ENCODE measurements at regions not wholly inside any gene's neighbourhood (a gene's known extent, or its start where the extent isn't known, plus 50 kb on each side); places are given as distances from the start of the nearest gene placed in this dataset.
"Not testable (repeated sequence)": the region's sequence is repeated elsewhere in the genome, so short reads cannot be mapped to it uniquely, and the experiment has no call there.

DNA sequence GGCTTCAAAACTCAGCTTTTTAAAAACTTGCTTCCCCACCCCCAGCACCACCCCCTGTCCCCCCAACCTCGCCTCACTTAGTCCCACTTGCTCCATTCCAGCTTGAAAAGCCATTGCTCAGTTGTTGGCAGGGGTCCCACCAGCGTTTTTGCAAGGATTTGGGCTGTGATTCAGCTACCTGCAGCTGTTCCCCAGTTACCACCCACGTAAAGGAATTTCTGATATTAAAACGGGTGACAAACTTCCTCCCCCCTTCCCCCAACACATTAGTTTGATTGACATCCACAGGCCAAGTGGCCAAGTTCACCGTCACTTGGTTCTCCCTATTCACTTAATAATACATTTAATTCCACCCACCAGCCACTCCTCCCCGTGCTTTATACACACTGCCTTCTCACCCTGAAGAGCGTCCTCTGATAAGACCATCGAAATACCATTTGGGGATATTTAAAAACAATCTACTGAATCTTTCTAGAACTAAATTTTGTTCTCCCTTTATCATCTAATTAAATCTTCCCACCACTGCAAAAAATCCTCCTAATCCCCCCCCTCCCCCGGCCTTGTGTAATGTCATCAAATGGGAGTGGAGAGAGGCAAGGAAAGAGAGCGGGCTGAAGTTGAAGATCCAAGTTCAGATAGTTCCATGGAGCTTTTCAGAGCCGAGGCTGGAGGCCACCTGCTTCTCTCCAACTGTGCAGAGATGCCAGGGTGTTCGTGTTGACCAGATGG is 55.1 kb downstream of the SOX9 start:
- peak; percentile 18 for DNase-seq

DNA sequence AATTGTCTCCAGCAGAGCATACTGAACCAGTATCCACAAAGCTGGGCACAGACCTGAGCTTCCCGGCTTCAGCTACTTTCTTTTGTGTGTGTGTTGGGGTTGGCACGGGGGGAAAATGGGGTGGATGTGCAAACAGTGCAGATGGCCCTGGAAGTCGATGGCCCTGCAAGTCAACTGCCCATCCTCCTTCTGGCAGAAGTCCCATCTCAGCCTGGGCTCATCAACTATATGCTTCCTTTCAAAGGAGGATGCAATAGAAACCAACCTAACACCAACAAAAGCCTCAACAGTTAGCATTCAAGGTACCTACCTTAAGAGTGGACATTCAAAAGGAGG is 55.7 kb downstream of the SOX9 start:
- DNase-seq: no peak

DNA sequence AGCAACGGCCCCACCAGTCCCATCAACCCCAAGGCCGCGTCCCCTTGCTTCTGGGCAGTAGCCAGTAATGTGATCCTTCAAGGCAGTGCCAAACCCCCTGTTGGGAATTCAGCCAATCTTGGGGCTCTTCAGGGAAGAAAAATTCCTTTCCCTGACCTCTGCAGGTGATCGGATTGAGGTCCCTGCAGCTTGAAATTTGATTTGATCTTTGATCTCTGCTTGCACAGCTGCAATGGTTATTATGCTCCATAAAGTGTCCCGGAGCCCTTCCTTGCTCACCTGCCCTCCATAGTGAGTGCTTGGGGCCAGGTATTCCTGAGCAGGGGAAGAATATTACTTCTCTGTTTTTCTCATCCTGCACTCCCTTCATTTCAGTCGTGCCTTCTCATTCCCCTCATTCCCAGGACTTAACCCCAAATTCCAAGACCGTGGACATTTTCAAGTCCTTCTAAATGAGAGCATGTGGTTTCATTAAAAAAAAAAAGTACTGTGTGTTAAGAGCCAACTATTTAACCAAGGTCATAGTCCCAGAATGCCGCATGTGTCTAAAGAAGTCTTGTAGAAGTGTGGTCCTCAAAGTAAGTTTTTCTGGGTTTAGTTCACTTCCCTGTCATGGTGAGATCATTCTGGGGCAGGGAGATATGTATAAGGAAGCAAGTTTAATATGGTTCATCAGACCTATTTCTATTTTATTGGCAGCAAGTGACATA is 56.3 kb downstream of the SOX9 start:
- DNase-seq: no peak

DNA sequence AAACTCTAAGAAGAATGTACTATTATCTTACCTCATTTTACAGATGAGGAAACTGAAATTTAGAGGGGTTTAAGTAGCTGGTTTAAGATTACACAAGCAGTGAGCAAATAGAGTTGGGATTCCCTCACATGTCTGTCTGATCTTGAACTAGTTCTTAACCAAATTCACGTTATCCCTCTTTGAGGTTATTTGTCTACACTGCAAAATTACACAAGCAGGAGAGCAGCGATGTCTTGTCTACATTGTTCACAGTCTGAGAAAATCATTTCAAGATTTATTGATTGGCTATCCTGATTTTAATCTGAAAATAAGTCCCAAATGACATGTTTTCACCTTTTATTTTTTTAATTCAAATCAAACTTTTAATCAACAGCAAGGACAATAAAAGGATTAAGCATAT is 56.9 kb downstream of the SOX9 start:
- no peak for DNase-seq

DNA sequence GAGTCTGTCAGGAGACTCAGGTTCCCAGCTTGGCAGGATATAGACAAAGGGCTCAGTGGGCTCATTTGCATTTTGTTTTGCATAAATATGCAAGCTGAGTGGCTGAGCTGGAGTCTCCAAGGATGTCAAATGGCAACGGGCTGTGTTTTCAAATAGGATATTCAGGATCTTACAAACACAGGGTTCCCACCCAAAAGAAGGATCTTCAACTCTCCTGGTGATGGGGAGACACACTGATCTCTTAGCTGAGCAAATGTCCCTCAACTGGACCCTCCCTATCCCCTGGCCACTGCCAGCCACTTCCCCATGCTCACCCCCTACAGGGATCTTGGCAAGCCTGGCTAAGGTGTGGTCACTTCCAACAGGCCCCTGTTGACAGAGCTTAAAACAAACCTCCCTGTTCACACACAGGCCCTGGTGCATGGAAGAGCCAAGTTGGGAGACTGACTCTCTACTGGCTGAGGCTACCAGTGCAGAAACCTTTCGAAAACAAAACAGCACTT is 61.6 kb downstream of the SOX9 start:
- no peak for DNase-seq

DNA sequence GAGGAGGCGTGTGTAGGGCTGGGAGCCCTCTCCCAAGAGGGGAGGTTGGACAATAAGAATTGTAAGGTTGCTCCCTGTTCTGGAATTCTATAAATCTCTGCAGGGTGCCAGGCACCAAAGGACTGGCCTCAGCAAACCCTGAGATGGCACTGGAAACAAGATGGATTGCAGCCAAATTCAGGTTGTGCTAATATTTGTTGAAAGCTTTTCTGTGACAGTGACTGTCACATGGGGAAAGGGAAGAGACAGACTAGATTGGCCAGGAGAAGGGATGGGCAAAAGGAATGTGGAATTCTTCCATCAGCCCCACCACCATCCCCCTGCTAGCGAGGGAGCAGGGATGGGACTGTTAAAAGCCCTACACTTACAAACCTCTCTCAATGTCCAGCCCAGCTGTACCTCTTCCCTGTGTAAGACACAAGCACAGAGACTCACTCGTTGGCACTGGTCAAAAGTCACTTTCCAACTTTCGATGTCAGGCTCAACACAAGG is 62.4 kb downstream of the SOX9 start:
- no peak for DNase-seq

DNA sequence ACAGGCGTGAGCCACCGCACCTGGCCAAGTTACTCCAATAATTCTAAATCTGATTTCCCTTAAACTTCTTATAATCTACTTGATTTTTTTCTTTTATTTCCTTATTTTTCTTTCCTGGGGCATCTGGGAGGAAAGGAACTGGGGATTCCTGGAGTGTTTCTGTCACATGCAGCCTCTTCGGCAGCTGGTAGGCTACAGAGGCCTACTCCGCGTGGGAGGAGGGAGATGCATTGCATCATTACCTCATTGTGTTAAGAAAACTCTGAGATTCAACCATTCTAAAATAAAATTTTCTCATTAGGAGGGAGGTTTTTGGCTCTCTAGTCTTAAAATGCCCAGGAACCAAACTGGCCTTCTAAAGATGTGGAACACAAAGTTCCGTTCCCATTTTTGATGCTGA is 64.0 kb downstream of the SOX9 start:
- DNase-seq: no peak

DNA sequence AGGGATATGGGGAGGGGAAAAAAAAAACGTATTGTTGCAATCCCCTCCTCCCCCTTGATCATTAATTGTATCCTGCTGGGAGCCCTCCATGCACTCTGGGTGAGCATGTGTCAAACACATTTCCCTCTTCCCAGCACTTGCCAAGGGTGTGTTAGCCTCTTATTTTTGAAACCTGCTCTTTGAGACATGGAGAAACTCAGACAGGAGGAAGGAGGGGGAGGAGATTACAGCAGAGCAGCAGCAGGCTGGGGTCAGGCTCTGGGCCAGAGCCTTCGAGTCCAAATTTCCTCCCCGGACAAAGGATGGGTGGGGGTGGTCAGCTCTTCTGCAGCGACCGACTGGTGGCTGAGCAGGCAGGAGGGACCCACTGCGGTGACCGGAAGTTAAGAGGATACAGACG is 64.7 kb downstream of the SOX9 start:
- DNase-seq: peak; percentile 4

DNA sequence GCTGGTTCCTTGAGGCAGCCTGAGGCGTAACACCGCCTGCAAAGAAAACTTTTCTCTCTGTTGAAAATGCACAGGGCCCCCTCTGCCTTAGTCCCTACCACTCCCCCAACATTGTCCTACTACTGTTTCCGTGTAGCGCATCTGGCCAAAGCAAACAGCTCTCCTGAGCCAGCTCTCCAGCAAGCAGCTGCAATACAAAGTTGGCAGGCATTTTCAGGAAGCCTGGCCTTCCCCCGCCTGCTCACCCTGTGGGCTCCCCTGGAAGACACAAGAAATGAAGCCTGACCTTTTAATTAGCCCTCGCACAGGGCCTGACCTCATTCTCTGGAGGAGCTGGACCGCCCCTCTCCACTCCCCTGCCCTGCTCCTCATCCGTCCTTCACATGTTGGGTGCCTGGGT is 66.7 kb downstream of the SOX9 start:
- DNase-seq: peak; percentile 6

DNA sequence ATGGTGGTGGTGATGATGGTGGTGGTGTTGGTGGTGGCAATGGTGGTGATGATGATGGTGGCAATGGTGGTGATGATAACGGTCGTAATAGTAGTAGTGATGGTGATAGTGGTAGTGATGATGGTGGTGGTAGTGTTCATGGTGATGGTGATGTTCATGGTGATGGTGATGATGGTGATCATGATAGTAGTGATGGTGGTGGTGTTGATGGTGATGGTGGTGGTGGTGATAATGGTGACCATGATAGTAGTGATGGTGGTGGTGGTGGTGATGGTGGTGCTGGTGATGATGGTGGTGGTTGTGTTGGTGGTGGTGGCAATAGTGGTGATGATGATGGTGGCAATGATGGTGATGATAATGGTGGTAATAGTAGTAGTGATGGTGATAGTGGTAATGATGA is 68.0 kb downstream of the SOX9 start:
- no peak for DNase-seq

DNA sequence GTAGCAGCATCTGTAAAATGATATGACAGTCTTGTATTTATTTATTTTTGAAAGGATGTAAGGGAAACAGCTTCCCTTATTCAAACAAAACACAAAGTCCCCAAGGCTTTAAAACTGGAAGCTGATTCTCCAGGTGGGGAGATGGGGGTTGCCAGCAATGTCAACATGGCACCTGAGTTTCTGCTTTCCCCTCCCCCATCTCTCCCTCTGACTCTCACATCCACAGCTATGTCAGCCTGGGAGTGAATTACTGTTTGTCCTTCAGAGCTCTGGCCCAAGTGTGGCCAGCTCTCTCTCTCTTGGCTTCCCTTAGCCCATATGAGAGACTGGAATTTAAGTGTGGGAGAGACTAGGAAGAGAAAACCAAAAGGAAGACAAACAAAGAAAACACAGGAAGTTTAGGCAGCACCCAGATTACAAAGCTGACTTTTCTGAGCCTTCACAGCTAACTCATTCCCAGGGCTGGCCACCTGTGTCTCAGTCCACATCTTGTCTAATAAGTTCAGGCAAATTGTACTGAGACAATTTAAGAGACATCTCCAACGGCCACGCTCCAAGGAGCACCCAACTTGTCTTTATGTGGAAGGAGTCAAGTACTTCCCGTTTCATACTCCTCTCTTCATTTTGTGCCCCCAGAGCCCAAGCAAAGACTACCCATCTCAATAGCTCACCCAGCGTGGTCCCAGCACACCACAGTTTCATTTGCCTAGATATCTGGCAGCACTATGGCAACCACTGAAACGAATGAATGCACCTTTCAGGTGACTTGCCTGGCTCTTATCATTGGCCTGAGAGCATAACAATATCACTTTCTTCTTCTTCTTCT is 69.2 kb downstream of the SOX9 start:
- DNase-seq: no peak

DNA sequence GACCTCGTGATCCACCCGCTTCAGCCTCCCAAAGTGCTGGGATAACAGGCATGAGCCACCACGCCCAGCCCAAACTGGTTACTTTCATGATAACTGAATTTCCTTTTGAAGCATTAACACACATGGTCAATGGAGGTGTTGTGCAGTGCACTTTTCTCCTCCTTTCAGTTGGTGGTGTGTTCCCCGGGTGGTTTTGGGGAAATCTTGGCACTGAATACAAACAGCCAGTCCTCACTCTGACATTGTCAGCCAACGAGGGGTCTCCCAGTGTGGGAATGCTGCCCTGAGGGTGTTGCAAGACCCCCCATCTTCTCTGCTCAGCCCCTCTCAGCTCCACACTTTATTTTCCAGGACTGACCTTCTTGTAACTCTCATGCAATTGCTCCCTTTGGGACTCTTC is 70.5 kb downstream of the SOX9 start:
- DNase-seq: no peak

DNA sequence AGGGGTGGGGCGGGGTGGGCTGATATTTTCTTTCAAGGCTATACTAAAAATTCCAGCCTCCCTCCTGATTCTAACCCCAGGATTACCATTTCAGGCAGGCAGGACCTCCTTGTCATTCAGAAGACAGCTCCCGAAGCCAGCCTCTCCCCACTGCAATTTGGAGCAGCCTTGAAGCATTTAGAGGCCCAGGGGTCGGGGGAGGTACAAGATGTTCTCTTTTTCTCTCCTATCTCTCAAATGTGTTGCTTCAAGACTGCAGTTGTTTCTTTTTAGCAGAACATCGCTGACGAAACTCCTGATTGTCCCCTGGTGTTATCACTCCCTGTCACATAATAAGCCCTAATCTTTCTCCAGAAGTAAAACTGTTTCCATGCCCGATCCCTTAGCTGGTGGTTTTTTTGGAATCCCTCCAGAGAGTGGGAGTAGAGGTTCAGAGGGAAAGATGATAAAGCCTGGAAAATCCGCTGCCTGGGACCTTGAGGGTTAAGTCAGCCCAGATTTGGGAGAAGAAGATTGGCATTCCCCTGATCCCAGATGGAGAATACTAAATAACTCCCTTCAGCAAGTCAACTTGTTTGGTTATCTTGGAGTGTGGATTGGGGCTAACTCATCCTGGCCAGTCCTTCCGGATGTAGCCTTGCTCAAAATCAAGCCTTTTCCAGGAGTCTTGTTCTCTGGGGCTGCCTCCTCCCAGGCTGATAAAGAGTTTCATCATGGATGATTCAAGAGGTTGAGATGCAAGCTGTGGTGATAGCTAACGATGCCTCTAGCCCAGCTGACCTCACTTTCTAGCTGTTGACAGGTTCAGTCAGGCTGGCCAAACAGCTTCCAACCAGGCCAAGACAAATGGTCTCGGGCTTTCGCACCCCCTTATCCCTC is 71.3 kb downstream of the SOX9 start:
- DNase-seq: peak; percentile 84

DNA sequence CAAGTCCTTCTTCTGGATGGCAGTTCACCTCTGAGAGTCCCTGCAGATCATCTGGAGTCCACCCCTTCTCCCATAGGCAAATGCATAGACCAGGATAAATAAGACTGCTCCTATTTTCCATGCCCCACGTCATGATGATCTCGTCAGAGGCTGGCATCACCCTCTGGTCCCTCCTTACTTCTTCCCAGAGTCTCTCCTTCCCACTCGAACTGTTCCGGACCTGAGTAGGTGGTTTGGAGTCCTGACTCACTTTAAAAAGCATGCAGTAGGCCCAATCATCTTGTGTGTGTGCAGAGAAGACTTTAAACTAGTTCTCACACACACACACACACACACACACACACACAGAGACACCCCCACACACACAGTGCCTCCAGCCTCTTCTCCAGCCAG is 72.0 kb downstream of the SOX9 start:
- peak; percentile 55 for DNase-seq

DNA sequence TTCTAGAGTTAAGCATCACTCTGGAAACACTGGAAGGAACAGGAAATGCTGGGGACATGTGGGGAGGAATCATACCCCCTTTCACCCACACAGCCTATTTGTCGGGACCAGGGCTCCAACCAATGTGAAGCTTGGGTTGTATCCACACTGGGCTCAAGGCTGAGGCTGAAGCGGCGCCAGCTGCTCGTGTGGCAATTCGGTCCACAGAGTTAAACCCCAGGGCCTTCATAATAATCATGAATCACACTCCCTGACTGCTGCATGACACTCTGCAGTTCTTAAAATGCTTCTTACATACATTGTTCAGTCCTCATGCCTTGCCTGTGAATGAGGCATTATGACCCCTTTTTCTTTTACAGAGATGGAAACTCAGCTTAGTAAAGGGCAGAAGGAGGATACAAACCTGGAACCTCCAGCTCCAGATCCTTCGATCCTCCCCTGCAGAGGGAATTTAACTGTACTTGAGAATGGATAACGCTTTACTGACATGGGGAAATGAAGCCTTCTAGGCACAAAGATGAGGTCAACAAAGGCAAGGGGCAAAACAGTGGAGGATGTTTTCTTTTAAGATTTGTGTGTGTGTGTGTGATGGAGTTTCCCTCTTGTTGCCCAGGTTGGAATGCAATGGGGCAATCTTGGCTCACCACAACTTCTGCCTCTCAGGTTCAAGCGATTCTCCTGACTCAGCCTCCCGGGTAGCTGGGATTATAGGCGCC is 72.7 kb downstream of the SOX9 start:
- DNase-seq: peak; percentile 38

DNA sequence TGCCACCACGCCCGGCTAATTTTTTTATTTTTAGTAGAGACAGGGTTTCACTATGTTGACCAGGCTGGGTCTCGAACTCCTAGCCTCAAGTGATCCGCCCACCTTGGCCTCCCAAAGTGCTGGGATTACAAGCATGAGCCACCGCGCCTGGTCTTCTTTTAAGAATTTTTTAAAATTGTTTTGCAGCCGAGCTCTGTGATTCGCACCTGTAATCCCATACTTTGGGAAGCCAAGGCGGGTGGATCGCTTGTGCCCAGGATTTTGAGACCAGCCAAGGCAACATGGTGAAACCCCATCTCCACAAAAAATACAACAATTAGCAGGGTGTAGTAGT is 73.3 kb downstream of the SOX9 start:
- DNase-seq: not testable (repeated sequence)

DNA sequence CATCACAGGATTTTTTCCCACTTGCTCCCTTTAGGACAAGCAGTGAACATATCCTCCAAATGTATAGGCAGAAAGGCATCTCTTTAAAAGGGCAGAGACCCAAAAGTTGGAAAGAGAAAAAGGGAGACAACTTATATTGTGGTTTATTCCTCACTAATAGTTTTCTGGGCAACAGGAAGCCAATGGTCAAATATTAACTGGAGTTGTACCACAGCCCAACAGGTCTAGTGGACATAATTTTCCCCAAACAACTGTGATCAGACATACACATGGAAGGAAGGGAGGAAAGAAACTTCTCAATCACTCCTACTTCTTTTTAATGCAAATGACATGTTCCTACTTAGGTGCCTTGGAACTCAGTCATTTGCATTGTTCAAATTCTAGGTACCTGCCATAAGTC is 78.4 kb downstream of the SOX9 start:
- DNase-seq: no peak

DNA sequence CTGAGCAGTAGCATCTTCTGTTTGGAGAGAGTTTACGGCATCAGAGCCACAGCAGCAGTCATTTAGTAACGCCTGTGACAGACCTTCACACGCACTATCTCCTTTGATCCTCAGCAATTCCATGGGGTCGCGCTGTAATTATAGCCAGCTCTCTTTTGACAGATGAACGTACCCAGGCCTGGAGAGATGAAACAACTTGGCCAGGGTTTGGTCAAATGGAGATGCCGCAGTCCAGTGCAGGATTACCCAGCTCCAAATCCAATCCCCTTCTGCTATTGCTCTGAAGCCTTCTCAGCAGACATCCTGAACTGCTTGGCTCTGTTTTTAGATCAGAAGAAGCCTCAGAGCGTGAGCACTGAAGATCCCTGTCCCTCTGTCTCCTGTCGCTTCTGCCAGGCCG is 83.9 kb downstream of the SOX9 start:
- no peak for DNase-seq

DNA sequence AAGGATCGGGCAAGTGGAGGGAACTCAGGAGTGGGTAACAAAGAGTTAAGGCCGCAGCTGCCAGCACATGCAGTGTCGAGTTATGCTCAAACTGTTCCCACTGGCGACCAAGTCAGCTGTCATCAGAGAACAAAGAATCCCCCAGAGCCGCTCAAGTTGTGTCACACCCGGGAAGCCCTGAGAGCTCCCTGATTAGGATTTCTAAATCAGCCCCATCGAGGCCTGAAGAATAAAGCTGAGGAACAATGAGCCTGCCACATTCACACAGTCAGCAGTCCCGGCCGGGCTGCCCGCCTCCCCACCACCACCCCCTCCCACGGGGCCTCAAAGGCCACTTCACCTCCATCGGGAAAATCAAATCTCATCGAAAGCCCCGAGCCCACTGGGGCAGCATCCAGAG is 84.5 kb downstream of the SOX9 start:
- no peak for DNase-seq

DNA sequence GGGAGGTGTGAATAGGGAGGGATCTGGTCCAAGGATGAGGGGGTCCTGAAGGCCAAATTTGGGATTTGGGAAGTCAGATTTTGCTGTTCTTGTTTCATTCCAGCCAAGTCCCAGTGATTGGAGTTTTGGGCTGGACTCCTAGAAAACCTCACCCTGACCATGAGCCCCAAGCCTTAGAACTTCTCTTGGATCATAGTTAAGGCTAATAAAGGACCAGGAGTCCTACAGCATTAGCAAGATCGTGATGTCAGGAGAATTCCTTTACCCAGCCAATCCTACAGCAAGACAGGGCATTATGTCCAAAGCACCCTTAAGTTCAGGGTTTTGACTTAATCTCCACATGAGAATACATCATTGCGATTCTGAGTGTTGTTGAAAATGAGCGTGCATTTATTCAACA is 85.0 kb downstream of the SOX9 start:
- DNase-seq: no peak

DNA sequence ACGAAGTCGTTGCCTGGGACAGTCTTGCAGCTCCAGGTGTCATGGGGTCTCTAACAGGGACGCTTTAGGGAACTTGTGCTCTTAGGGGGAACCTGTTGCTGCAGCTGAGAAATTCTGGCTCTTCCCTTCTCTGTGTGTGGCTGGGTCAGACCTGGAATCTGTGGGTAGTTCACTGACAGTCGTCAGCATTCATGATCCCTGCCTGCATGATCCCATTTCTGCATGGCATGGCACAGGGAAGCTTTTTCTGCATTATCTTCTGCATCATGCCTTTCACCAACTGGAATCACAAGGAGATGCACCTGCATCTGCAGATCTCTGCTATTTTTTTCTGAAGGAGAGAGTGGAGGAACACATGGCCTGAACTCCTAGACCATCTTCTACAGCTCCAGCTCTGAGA is 85.6 kb downstream of the SOX9 start:
- no peak for DNase-seq

DNA sequence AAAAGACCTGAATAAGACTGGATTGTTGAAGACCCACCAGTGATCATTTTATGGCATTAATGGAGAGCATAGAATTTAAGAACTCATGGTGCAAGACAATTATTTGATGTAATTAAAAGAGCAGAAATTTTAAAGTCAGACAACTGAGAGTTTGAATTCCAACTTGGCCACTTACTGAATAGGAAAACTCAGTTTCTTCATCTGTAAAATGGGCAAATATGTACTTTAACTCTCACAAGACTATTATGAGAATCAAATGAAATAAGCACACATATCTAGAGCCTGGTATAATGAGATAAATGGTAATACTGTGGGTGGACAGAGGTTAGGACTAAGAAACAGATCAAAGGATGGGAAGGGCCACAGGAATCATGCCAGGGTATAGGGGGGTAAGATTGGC is 88.0 kb downstream of the SOX9 start:
- no peak for DNase-seq

Data from fibroblast of skin of right quadriceps (primary cell).